ENCODE measurements at regions not wholly inside any gene's neighbourhood (a gene's known extent, or its start where the extent isn't known, plus 50 kb on each side); places are given as distances from the start of the nearest gene placed in this dataset.

GRCh38 chr21:35900539-35900938 is 159.8 kb downstream of the SETD4 start:
- DNase-seq (ENCODE audit: low spot score) (no peak), FAIRE-seq (no peak)

DNA sequence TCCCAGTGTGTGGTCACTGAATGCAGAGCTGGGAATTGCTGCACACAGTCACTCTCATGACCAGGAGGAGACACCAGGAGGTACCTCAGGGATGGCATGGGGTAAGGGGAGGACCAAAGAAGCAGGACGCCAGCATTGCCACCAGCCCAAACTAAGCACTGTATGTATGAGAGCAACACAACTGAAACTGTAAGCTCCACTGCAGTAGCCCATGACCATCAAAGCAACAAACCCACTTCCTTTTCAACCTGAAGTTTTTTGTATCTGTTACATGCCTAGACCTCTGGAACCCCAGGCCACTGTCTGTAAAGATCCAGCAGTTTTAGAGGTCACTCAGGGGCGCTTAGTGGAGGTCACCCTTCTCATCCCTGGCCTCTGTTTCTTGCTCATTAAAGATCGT is 164.3 kb downstream of the SETD4 start:
- no peak for FAIRE-seq

DNA sequence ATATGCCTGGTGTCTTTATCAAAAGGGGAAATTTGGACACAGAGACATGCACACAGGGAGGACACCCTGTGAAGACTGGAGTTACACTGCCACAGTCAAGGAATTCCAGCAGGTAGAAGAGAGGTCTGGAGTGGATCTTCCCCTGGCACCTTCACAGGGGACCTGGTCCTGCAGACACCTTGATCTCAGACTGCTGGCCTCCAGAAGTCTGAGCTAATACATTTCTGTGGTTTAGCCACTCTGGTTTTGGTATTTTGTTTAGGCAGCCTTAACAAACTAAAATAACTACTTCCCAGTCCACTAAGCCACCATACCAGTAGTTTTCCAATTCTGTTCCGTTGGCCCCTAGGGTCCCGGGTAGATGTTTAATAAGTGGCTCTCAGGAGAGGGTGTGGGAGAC is 164.7 kb downstream of the SETD4 start:
- no peak for FAIRE-seq
- no peak for DNase-seq (ENCODE audit: low spot score)

More for the DNA sequence above, 164.3 kb downstream of the SETD4 start:
- DNase-seq (ENCODE audit: low spot score): no peak

- DNase-seq (ENCODE audit: low spot score): no peak
- no peak for FAIRE-seq
Observed at GRCh38 chr21:35893156-35893555, 167.2 kb downstream of the SETD4 start.

GRCh38 chr21:35886887-35887286 is 173.4 kb downstream of the SETD4 start:
- DNase-seq (ENCODE audit: low spot score) (no peak), FAIRE-seq (no peak)

DNA sequence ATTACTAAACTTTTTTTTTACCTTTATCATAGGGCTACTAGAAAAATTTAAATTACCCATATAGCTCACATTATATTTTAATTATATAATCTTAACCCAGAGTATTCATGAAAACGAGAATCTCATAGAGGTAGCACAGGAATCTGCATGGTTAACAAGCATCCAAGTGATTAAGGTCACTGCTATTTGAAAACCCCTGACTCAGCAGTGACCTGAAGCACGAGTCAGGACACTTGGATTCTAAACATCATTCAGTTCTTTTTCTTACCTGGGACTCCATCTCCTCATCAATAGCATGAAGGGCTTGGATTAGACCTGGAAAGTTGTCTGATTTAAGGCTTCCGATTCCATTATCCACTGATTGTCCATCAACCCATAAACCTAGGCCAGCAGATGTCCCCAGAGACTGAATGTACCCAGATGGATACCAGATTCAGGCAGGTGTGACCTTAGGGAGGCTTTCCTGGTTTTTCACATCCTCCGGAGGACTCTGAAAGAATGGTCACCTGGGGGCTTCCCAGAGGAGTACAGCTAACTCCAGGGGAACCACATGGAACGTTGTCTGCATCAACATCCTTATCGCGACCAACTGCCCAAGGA is 174.3 kb downstream of the SETD4 start:
- DNase-seq (ENCODE audit: low spot score) (no peak), FAIRE-seq (no peak)

DNA sequence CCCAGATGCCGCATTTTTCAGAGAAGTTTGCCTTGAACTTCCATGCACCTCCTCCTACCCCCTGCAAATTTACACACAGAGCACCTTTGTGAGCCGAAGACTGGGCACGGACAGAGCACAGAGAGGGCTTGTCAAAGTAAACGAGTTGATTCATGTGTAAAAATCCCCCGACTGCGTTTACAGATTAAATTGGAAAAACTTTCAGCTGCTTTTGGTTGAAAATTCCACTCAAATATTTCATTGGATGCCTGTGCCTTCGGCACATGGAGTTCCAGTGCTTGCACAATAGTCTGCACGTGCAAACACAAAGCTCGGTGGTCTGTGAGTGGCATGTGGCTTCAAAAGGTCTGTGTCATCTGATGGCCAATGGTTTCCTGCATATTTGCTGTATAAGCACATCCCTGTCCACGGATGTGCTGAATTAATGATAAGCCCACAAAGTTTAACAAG is 177.5 kb downstream of the SETD4 start:
- DNase-seq (ENCODE audit: low spot score): no peak
- FAIRE-seq: no peak

DNA sequence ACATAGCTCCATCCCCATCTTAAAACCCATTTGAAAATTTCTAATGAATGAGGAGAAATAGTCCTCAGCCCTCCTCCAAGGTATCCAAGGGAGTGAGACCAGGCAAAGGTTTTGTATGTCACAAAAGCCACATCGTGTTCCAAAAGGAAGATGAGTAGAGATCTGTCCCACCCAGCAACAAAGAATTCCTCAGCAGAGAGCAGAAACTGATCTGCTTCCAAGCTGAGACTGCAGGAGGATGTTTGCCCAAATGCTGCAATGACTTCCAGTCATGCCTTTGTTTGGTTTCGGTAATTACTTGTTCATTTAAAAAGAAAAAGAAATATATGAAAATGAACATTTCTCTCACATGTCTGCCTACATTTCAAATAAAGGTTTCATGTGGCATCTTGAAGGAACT is 186.9 kb downstream of the SETD4 start:
- FAIRE-seq (no peak), DNase-seq (ENCODE audit: low spot score) (no peak)

DNA sequence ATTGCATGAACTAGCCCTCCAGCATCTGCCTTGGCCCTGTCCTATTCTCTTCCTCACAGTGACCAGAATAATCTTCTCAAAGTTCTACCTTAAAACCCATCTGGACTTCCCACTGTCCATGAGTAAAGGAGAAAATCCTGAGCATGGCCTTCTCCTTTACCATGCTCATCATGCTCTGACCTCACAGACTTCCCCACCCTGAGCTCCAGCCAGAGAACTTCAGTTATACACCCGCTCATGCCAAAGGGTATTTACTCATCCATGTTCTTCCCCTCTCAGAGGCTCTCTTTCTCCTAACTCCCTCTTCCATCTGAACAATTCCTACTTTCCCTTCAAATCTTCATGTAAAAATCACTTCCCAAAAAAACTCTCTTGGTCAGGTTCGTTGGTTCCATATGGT is 188.4 kb downstream of the SETD4 start:
- no peak for DNase-seq (ENCODE audit: low spot score)
- no peak for FAIRE-seq

- FAIRE-seq (no peak), DNase-seq (ENCODE audit: low spot score) (no peak)
Observed at GRCh38 chr21:35868869-35869223, 191.5 kb downstream of the SETD4 start.

GRCh38 chr21:35868005-35868868 is 192.1 kb downstream of the SETD4 start:
- no peak for FAIRE-seq
- DNase-seq (ENCODE audit: low spot score): no peak

DNA sequence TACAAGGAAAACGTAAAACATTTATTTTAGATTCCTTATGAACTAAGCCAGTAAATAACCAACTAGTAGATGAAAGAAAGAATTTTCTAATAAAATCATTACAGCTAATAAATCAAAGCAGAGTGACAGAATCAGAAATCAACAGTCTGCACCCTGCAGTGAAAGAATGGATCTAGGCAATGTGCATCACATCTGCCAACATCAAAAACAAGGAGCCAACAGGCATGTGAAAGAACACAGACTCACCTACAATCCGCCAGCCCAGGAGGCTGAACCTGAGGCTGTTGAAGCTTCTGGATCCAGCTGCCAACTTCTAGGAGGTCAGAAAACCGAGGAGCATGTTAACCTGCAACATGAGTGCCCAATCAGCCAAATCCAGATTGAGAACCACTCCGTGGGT is 196.3 kb downstream of the SETD4 start:
- no peak for DNase-seq (ENCODE audit: low spot score)

DNA sequence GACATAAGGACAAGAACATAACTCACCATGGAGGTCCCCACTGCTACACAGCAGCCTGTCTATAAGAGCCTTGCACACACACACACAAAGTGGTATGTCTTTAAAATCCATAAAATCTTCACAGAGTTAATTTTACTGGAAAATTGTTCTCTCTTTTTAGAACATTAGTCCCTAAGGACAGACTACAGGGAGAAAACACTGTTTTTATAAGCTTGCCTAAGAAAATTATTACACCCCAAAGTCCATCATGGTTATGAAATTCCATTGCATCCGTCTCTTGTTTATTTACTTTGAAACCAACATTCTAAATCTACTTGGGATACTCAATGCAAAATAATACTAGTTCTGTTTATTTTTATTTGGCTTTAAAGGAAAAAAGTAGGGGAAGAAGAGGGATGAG is 197.4 kb downstream of the SETD4 start:
- FAIRE-seq: no peak
- no peak for DNase-seq (ENCODE audit: low spot score)

More for the DNA sequence above, 196.3 kb downstream of the SETD4 start:
- no peak for FAIRE-seq

- no peak for DNase-seq (ENCODE audit: low spot score)
- FAIRE-seq: no peak
Observed at GRCh38 chr21:35861661-35862060, 198.7 kb downstream of the SETD4 start.

DNA sequence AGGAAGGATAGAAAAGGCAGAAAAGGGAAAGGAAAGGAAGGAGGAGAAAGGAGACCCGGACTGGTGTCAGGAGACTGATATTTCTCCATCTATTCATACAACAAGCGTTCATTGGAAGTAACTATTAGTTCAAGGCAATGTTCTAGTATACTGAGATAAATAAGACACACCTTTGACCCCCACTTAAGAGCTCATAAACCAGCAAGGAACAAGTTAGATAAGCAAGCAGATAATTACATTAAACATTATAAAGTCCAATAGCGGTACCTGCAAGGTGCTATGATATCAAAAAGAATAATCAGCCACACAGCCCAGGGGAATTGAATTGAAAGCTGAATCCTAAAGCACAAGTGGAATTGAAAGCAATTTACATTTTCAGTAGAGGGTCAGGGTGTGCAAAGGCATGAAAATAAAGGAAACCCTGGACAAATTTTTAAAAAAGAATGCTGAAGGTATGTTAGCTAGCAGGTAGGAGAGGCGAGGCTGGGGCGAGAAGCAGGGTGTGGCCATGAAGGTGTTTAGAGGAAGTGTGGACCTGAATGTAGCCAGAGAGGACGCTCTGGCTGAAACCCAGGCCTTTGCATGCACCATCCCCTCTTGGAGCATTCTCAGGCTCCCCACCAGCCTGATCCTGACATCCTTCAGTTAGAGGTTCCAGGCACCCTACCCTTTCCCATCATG is 200.0 kb downstream of the SETD4 start:
- no peak for FAIRE-seq
- DNase-seq (ENCODE audit: low spot score): no peak

- no peak for FAIRE-seq
- no peak for DNase-seq (ENCODE audit: low spot score)
Observed at GRCh38 chr21:35859677-35860076, 200.6 kb downstream of the SETD4 start.

DNA sequence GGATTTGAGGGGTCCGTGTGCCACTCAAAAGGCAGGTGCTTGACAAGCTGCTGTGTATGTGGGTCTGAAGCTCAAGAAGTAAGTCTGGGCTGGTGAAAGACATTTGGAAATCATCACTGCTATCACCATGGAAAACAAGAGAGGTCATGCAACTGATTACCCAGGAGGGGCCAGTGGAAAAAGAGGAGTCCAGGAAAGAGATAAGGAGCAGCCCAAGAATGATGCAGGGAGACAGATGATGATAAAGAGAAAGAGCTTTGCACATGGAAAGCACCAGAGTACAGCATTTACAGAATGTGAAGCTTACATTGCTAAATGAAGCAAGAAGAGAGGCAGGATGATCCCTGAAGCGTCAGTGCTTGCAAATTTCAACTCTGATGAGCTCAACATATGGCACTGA is 203.2 kb downstream of the SETD4 start:
- DNase-seq (ENCODE audit: low spot score) (no peak), FAIRE-seq (no peak)

DNA sequence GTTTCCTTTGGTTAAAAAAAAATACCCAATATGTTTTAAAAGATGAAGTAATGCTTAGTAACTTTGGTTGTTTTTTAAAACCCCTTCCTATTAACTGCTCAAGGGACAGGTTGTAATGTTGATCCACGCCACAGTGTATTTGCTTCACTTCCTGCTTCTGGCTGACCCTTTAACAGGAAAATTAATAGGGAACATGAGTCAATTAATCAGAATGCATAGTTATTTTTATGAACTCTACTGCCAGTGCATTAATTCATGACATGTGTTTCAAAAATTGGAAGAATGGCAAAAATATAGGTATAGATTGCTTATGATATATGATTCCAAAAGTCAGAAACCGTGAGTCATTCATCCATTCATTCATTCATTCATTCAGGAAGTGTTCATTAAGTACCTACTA is 204.8 kb downstream of the SETD4 start:
- DNase-seq (ENCODE audit: low spot score) (no peak), FAIRE-seq (no peak)

GRCh38 chr21:35854281-35854680 is 206.0 kb downstream of the SETD4 start:
- DNase-seq (ENCODE audit: low spot score): no peak
- FAIRE-seq: no peak

DNA sequence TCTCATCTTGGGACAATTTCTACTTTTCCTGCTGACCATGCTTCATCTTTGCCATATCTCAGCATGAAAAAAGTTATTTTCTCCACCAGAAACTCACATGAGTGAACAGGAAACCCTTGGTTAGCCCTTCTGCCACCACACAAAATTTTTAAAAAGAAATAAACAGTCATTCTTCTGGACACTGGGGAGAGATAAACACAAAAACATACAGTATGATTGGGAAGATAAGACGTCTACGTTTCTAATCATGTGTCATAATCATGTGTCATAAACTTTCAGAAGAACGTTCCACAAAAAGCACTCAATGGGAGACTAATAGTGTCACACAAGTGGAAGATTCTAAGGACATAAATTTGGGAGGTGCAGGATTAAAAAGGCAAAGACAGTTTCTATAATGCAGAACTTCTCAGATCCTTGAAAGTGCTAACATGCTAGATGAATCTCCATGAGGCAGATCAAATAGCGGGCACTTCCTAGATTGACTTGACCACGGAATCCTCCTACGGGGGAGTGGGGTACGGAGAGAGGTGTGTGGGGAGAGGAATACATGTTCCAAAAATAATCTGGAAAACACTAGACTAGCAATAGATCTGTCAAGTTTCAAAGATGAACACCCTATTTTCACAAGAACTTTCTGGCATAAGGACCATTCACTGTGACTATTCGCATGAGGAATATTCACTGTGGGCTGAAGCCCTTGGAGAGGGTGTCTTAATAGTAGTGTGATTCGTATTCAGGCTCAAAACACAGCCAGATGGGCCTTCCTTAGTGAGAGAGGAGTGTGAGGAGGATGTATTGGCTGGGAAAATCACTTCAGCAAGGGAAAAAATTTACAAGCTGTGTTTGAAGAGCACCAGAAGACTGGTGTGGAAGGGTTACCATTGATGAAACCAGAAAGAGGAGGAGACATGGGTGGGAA is 206.7 kb downstream of the SETD4 start:
- no peak for FAIRE-seq
- DNase-seq (ENCODE audit: low spot score): no peak

GRCh38 chr21:35852820-35853219 is 207.5 kb downstream of the SETD4 start:
- FAIRE-seq (no peak), DNase-seq (ENCODE audit: low spot score) (no peak)

Data from urothelium cell line (cell line).